GM18861 (cell line): ENCODE measurements at regions not wholly inside any gene's neighbourhood (a gene's known extent, or its start where the extent isn't known, plus 50 kb on each side); places are given as distances from the start of the nearest gene placed in this dataset.

Experiments
- ATAC-seq: cut with Tn5 transposase; IDR thresholded peaks from one replicate; pipeline ENCODE4 v1.9.1; 2021; ENCODE audit not compliant: unreplicated experiment

DNA sequence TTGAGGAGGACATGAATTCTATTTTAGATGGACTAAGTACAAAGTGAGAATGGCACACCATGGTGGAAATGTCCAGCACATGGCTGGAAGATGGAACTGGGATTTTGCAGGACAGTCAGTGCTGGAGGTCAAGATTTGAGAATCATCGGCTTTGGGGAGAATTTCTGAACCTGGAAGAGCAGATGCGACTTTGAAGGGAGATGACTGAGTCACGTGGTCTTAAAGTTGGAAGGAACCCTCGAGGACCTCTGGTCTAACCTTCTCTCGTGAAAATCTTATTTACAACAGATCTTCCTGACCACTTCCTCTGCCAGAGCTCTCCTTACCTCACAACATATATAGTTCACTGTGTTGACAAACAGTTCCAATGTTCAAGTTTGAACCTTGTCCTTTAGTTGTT lies 415.4 kb downstream of the ATP23 start:
- no peak for ATAC-seq

DNA sequence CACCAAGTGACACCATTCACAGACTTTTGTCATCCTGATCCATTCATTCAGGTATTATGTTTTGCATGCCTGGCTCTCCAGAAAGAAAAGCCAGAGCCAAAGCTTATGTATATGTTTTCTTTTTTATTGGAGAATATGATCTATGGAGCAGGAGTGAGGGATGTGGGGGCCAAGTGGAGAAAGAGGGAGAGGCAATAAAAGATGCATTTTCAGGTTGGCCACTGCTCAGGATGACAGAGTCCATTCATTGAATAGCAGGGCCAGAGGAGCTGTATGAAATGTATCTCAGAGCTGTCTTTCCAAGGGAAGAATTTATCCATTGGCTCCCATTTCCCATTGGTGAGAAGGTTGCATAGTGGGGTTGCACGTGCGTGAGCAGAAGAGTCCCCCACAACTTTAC lies 416.1 kb downstream of the ATP23 start:
- ATAC-seq: no peak

GRCh38 chr12:58358369-58358768 lies 417.0 kb downstream of the ATP23 start:
- no peak for ATAC-seq

- ATAC-seq: no peak
Observed at GRCh38 chr12:58359084-58359483, 417.7 kb downstream of the ATP23 start.

DNA sequence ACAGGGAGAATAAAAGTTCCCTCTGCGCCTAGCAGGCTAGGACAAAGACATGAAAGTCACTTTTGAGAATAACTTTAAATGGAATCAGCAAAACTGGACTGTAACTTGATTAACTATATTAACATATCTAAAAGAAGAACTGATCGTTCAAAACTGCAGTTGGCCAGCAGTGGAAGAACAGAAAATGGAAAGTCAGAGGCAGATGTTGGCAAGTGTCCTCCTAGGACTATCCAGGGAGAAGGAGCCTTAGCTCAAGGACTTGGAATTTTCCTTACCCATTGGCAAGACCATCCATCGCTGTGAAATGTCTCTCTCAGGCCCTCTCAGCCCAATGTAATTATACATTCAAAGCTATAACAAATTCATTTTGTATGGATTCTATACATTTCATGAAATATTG lies 419.7 kb downstream of the ATP23 start:
- ATAC-seq: no peak

GRCh38 chr12:58363971-58364370 lies 422.6 kb downstream of the ATP23 start:
- ATAC-seq: no peak

GRCh38 chr12:58364389-58365086 lies 423.2 kb downstream of the ATP23 start:
- ATAC-seq: no peak

GRCh38 chr12:58365087-58365390 lies 423.7 kb downstream of the ATP23 start:
- ATAC-seq: no peak

GRCh38 chr12:58367041-58367440 lies 425.7 kb downstream of the ATP23 start:
- ATAC-seq: no peak

GRCh38 chr12:58368001-58368400 lies 426.6 kb downstream of the ATP23 start:
- no peak for ATAC-seq

- ATAC-seq: no peak
Observed at GRCh38 chr12:58369576-58369975, 428.2 kb downstream of the ATP23 start.

DNA sequence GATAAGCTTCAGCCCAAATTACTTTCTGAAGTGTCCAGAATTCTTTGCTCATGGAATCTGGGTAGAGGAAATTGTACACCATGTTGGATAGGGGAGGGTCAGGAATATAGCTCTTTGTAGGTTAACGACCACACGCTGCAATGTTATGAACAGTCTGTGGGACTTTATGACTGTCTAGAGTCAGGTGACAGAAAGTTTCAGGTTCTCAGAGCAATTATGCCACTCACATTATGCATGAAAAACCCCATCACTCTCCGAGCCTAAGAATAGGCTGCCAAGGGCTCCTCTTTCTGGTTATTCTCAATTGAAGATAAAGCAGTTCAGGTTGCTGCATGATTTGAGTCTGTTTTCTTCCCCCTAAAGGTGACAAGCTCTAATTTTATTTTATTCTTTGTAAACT lies 430.9 kb downstream of the ATP23 start:
- peak; percentile 98 for ATAC-seq

DNA sequence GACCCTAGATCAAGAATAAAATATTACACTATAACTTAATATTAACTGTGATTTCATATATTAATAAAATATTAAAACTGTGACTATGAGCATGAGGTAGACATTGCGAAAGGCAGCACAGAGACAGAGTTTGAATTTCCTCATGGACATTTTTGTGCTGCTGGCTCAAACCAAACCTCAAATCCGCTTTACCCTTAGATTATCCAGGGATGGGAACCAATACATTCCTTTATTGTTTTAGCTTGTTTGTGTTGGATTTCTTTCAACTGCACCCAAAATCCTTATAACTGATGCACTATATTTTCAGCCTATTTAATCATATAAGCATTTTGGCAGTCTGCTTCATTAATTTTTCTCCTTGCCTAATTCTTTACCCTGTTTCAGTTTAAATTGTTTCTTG lies 436.7 kb downstream of the ATP23 start:
- ATAC-seq: no peak

DNA sequence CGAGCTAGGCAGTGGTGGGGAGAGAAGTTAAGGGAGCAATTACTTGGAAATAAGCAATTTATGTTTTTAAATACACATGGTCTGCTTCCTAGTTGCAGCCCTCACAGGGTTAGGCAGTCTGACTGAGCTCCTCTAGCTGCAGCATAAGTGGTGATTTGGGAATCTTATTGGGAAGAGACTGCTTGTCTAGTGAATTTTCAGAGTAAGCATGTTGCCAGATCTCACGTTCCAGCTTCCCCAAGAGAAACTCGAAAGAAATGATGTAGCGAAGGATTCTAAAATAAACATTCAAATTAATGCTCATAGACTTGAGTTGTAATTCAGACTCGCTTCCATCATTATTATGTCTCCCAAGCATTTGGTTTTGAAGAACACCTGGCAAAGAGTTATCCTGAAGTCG lies 440.2 kb downstream of the ATP23 start:
- no peak for ATAC-seq

- no peak for ATAC-seq
Observed at GRCh38 chr12:58384196-58384595, 442.8 kb downstream of the ATP23 start.

- no peak for ATAC-seq
Observed at GRCh38 chr12:58386136-58386535, 444.8 kb downstream of the ATP23 start.

- ATAC-seq: no peak
Observed at GRCh38 chr12:58387199-58387598, 445.8 kb downstream of the ATP23 start.

- ATAC-seq: no peak
Observed at GRCh38 chr12:58388261-58388660, 446.9 kb downstream of the ATP23 start.

- ATAC-seq: no peak
Observed at GRCh38 chr12:58393152-58393551, 451.8 kb downstream of the ATP23 start.

- ATAC-seq: no peak
Observed at GRCh38 chr12:58395056-58395455, 453.7 kb downstream of the ATP23 start.

DNA sequence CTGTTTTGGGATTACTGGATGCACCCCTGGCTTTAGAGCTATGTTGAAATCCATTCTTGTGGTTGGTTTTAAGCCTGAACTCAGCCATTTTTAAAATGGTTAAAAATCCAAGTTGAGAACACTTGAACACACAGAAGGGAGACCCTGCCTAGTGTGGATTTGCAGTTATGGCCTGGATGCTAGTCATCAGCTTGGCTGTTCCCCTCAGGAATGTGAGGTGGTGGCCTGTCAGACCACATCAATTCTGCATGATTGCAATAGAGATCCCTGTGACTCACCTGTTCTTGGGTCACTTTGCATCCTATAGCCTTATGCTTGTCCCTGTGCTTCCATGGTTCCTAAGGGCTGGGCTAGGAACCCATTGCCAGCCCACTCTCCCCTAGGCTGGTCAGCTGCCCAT lies 454.1 kb downstream of the ATP23 start:
- no peak for ATAC-seq

GRCh38 chr12:58396239-58396638 lies 454.9 kb downstream of the ATP23 start:
- ATAC-seq: no peak

DNA sequence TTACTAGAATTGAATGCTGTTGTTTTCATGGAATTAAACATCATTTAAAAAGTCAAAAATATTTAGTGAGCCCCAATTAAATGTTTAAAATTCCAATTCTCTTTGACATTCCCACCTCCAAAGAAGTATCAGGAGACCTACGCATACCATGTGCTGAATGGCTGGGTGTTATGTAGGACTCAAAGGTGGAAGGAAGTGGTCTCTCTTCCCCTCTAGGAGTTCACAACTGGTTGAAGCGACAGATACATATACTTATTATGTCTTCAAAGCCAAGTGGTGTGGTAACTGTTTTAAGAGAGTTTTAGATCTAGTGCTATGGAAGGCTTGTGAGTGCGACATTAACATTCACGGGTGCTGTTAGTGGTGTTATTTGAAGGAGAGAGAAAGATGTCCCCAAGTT lies 464.0 kb downstream of the ATP23 start:
- ATAC-seq: no peak

GRCh38 chr12:58408516-58408915 lies 467.1 kb downstream of the ATP23 start:
- ATAC-seq: no peak
